ENCODE measurements at regions not wholly inside any gene's neighbourhood (a gene's known extent, or its start where the extent isn't known, plus 50 kb on each side); places are given as distances from the start of the nearest gene placed in this dataset.

DNA sequence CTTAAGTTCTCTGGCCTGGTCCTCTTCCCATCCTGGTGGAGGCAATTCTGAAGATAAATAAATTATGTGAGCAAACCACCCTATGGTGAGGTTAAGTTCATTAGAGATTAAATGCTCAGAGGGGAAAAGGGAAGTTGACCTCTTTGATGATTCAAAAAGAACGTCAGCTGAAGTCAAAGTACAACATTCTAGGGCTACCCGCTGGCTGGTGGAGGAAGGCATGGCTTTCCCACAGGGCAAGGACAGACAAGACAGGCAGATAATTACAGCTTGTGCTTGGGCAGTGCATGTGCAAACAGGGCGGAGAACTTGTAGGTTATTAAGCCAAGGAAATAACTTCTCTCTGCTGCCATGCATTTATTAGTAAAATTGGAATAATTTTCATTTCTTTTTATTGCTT, 91.0 kb upstream of the SLC24A3 start:
- intact Hi-C loops (cut with micrococcal nuclease), result no loop called here
- no peaks in the 10 kb centered on the region for H3K27me3 Mint-ChIP-seq
- ChIA-PET CTCF (no interaction called here), POLR2A (no interaction called here)
- TF ChIP-seq, protein P1, sequence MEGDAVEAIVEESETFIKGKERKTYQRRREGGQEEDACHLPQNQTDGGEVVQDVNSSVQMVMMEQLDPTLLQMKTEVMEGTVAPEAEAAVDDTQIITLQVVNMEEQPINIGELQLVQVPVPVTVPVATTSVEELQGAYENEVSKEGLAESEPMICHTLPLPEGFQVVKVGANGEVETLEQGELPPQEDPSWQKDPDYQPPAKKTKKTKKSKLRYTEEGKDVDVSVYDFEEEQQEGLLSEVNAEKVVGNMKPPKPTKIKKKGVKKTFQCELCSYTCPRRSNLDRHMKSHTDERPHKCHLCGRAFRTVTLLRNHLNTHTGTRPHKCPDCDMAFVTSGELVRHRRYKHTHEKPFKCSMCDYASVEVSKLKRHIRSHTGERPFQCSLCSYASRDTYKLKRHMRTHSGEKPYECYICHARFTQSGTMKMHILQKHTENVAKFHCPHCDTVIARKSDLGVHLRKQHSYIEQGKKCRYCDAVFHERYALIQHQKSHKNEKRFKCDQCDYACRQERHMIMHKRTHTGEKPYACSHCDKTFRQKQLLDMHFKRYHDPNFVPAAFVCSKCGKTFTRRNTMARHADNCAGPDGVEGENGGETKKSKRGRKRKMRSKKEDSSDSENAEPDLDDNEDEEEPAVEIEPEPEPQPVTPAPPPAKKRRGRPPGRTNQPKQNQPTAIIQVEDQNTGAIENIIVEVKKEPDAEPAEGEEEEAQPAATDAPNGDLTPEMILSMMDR (IDR thresholded peaks at IDR 0.05), result no peak
- no peaks in the 10 kb centered on the region for H3K4me1 Mint-ChIP-seq
- ATAC-seq (ENCODE audit: low read depth), result no peak
- no peak for DNase-seq
- no peak overlapping the region for H3K4me3 Mint-ChIP-seq
- H3K9me3 Mint-ChIP-seq, result no peaks in the 10 kb centered on the region
- H3K27ac Mint-ChIP-seq, result no peak overlapping the region
- no peaks in the 10 kb centered on the region for H3K36me3 Mint-ChIP-seq (ENCODE audit: low read depth)

DNA sequence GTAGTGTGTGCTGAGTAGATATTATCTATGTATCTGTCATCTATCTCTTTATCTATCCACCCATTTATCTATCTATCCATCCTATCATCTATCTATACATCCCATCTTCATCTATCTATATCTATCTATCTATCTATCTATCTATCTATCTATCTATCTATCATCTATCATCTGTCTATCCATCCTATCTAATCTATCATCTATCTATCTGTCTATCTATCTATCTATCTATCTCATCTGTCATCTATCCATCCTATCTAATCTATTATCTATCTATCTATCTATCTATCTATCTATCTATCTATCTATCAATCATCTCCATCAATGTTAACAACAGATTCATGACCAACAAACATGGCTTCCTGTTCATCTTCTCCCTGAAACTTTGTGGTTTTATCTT, 90.5 kb upstream of the SLC24A3 start:
- ChIA-PET CTCF (no interaction called here), POLR2A (no interaction called here)
- TF ChIP-seq, protein P1 (IDR thresholded peaks at IDR 0.05), result no peak
- Mint-ChIP-seq H3K4me1 (no peaks in the 10 kb centered on the region), H3K27me3 (no peaks in the 10 kb centered on the region), H3K9me3 (no peaks in the 10 kb centered on the region), H3K4me3 (no peak overlapping the region), H3K36me3 (ENCODE audit: low read depth) (no peaks in the 10 kb centered on the region), H3K27ac (no peak overlapping the region)
- intact Hi-C loops (cut with micrococcal nuclease), result no loop called here
- ATAC-seq (ENCODE audit: low read depth), result no peak
- DNase-seq, result no peak

DNA sequence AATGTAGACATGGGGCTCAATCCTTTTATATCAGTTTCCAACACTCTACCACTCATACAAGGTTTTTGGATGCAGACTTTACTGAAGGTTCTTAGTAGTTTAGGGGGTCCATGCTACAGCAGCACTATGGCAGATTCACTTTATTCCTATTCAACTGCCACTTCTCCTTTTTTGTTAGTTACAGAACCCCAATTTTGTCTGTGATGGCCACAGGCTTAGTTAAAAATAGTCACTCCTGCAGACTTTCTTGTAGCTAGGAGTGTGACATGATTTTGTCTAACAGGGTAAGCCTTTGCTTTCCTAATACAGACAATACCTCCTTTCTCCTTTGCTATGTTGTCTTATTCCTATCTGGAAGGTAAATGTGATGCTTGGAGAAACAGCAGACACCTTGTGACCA, 90.0 kb upstream of the SLC24A3 start:
- Mint-ChIP-seq H3K4me3 (no peak overlapping the region), H3K9me3 (no peaks in the 10 kb centered on the region), H3K36me3 (ENCODE audit: low read depth) (no peaks in the 10 kb centered on the region), H3K27me3 (peaks cover 2% of the 10 kb centered on the region), H3K27ac (no peak overlapping the region), H3K4me1 (no peaks in the 10 kb centered on the region)
- CTCF ChIA-PET, result no interaction called here
- no peak for ATAC-seq (ENCODE audit: low read depth)
- POLR2A ChIA-PET, result no interaction called here
- intact Hi-C loops (cut with micrococcal nuclease), result no loop called here
- TF ChIP-seq, protein P1 (IDR thresholded peaks at IDR 0.05), result no peak
- no peak for DNase-seq

DNA sequence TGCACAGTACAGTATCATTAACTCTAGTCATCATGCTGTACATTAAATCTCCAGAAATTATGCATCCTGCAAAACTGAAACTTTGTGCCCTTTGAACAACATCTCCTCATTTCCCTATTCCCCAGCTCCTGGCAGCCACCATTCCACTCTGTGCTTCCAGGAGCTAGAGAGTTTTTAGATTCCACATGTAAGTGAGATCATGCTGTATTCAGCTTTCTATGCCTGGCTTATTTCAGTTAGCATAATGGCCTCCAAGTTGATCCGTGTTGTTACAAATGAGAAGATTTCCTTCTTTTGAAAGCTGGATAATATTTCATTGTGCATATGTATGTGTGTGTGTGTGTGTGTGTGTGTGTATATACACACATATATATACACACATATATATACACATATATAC, 86.9 kb upstream of the SLC24A3 start:
- intact Hi-C loops (cut with micrococcal nuclease), result no loop called here
- DNase-seq, result no peak
- Mint-ChIP-seq H3K9me3 (no peaks in the 10 kb centered on the region), H3K36me3 (ENCODE audit: low read depth) (no peaks in the 10 kb centered on the region), H3K4me3 (no peak overlapping the region), H3K27ac (no peak overlapping the region), H3K27me3 (peaks cover 2% of the 10 kb centered on the region), H3K4me1 (no peaks in the 10 kb centered on the region)
- TF ChIP-seq, protein P1 (IDR thresholded peaks at IDR 0.05), result no peak
- CTCF ChIA-PET, result interaction anchor here (1.2 kb wide), 1 partner anchor 80 kb away, joined by 3 read pairs; no protein-coding TSS in a partner anchor
- POLR2A ChIA-PET, result no interaction called here
- no peak for ATAC-seq (ENCODE audit: low read depth)

DNA sequence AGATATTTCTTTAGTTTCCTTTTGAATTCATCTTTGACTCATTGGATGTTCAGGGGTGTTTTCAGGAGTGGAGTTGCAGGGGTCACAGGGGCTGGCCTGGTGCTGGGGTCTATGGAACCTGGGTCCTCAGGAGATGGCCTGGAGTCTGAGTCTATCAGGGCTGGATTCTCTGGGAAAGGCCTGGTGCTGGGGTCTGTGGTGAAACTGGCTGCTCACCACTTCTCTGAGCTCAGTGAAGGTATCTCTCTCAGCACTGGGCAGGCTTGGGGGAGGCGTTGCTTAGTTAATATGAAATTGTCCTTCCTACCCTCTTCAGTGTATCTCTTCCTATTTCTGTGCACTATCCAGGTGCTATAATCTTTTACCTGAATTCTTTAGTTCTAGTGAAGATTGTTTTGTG, 83.1 kb upstream of the SLC24A3 start:
- DNase-seq (no peak), ATAC-seq (ENCODE audit: low read depth) (no peak)
- no peak overlapping the region for H3K27ac Mint-ChIP-seq
- no peaks in the 10 kb centered on the region for H3K9me3 Mint-ChIP-seq
- POLR2A ChIA-PET, result no interaction called here
- intact Hi-C loops (cut with micrococcal nuclease), result no loop called here
- no peaks in the 10 kb centered on the region for H3K4me1 Mint-ChIP-seq
- peaks cover 2% of the 10 kb centered on the region for H3K27me3 Mint-ChIP-seq
- H3K36me3 Mint-ChIP-seq (ENCODE audit: low read depth), result no peaks in the 10 kb centered on the region
- CTCF ChIA-PET, result no interaction called here
- TF ChIP-seq, protein P1 (IDR thresholded peaks at IDR 0.05), result no peak
- H3K4me3 Mint-ChIP-seq, result no peak overlapping the region
